AG10803 (cell line): ENCODE measurements at regions not wholly inside any gene's neighbourhood (a gene's known extent, or its start where the extent isn't known, plus 50 kb on each side); places are given as distances from the start of the nearest gene placed in this dataset.

ENCODE experiments used
- DNase-seq: peaks from one replicate; pipeline ENCODE4 v3.0.0; 2010; ENCODE audit warnings: low read depth
- H3K4me3 ChIP-seq: 2 replicates; pipeline ENCODE4 v1.5.1; 2011; ENCODE audit warnings: mild to moderate bottlenecking, low read length, control low read depth
- CTCF ChIP-seq: conservative IDR thresholded peaks from 2 replicates; pipeline ENCODE4 v1.5.1; 2011; ENCODE audit warnings: mild to moderate bottlenecking, low read length, control low read depth, inconsistent platforms

- no peak overlapping the region for H3K4me3 ChIP-seq
- TF ChIP-seq CTCF, result no peak
- no peak for DNase-seq
Measured at GRCh38 chr1:238517711-238518110, 627.0 kb upstream of the ZP4 start.

GRCh38 chr1:238501290-238501689 lies 610.6 kb upstream of the ZP4 start:
- DNase-seq, result no peak
- TF ChIP-seq CTCF, result no peak

GRCh38 chr1:238499021-238499420 lies 608.3 kb upstream of the ZP4 start:
- no peak overlapping the region for H3K4me3 ChIP-seq
- TF ChIP-seq CTCF, result no peak
- no peak for DNase-seq

More at GRCh38 chr1:238501290-238501689, 610.6 kb upstream of the ZP4 start:
- no peak overlapping the region for H3K4me3 ChIP-seq

GRCh38 chr1:238492271-238492670 lies 601.5 kb upstream of the ZP4 start:
- no peak for DNase-seq
- no peak for TF ChIP-seq CTCF
- H3K4me3 ChIP-seq, result no peak overlapping the region

GRCh38 chr1:238491265-238491664 lies 600.5 kb upstream of the ZP4 start:
- TF ChIP-seq CTCF, result no peak
- H3K4me3 ChIP-seq, result no peak overlapping the region
- DNase-seq, result no peak

- H3K4me3 ChIP-seq, result no peak overlapping the region
- TF ChIP-seq CTCF, result no peak
- no peak for DNase-seq
Measured at GRCh38 chr1:238489006-238489405, 598.3 kb upstream of the ZP4 start.

GRCh38 chr1:238488401-238488800 lies 597.7 kb upstream of the ZP4 start:
- no peak for DNase-seq
- no peak for TF ChIP-seq CTCF
- no peak overlapping the region for H3K4me3 ChIP-seq
